ENCODE measurements at regions not wholly inside any gene's neighbourhood (a gene's known extent, or its start where the extent isn't known, plus 50 kb on each side); places are given as distances from the start of the nearest gene placed in this dataset.

GRCh38 chr7:45987521-45988290, 66.6 kb upstream of the IGFBP3 start:
- DNase-seq (ENCODE audit: extremely low read depth in 1 of 11, low read depth in 9 of 11, low spot score in 4 of 11) = no peak

- no peak for DNase-seq (ENCODE audit: extremely low read depth in 1 of 11, low read depth in 9 of 11, low spot score in 4 of 11)
Observed at GRCh38 chr7:45986355-45987298, 65.6 kb upstream of the IGFBP3 start.

- no peak for DNase-seq (ENCODE audit: extremely low read depth in 1 of 11, low read depth in 9 of 11, low spot score in 4 of 11)
Observed at GRCh38 chr7:45985902-45986301, 64.8 kb upstream of the IGFBP3 start.

- DNase-seq (ENCODE audit: extremely low read depth in 1 of 11, low read depth in 9 of 11, low spot score in 4 of 11) = no peak
Observed at GRCh38 chr7:45984386-45985295, 63.6 kb upstream of the IGFBP3 start.

GRCh38 chr7:45983720-45984255, 62.7 kb upstream of the IGFBP3 start:
- no peak for DNase-seq (ENCODE audit: extremely low read depth in 1 of 11, low read depth in 9 of 11, low spot score in 4 of 11)

GRCh38 chr7:45982907-45983719, 62.0 kb upstream of the IGFBP3 start:
- DNase-seq (ENCODE audit: extremely low read depth in 1 of 11, low read depth in 9 of 11, low spot score in 4 of 11) = no peak

- DNase-seq (ENCODE audit: extremely low read depth in 1 of 11, low read depth in 9 of 11, low spot score in 4 of 11) = no peak
Observed at GRCh38 chr7:45982132-45982531, 61.1 kb upstream of the IGFBP3 start.

GRCh38 chr7:45980973-45981372, 59.9 kb upstream of the IGFBP3 start:
- no peak for DNase-seq (ENCODE audit: extremely low read depth in 1 of 11, low read depth in 9 of 11, low spot score in 4 of 11)

GRCh38 chr7:45980181-45980905, 59.3 kb upstream of the IGFBP3 start:
- no peak for DNase-seq (ENCODE audit: extremely low read depth in 1 of 11, low read depth in 9 of 11, low spot score in 4 of 11)

- DNase-seq (ENCODE audit: extremely low read depth in 1 of 11, low read depth in 9 of 11, low spot score in 4 of 11) = no peak
Observed at GRCh38 chr7:45979275-45980180, 58.5 kb upstream of the IGFBP3 start.

- no peak for DNase-seq (ENCODE audit: extremely low read depth in 1 of 11, low read depth in 9 of 11, low spot score in 4 of 11)
Observed at GRCh38 chr7:45978731-45979211, 57.7 kb upstream of the IGFBP3 start.

GRCh38 chr7:45978010-45978681, 57.1 kb upstream of the IGFBP3 start:
- DNase-seq (ENCODE audit: extremely low read depth in 1 of 11, low read depth in 9 of 11, low spot score in 4 of 11) = peak in 9 of 11 donors; percentile 18 to 65 (median 47)

- no peak for DNase-seq (ENCODE audit: extremely low read depth in 1 of 11, low read depth in 9 of 11, low spot score in 4 of 11)
Observed at GRCh38 chr7:45977256-45977780, 56.2 kb upstream of the IGFBP3 start.

GRCh38 chr7:45976485-45976856, 55.4 kb upstream of the IGFBP3 start:
- no peak for DNase-seq (ENCODE audit: extremely low read depth in 1 of 11, low read depth in 9 of 11, low spot score in 4 of 11)

GRCh38 chr7:45975847-45976484, 54.9 kb upstream of the IGFBP3 start:
- DNase-seq (ENCODE audit: extremely low read depth in 1 of 11, low read depth in 9 of 11, low spot score in 4 of 11) = no peak

Measured in renal cortex interstitium (tissue), 11 donors.